NCI-H69 (cell line): ENCODE measurements at regions not wholly inside any gene's neighbourhood (a gene's known extent, or its start where the extent isn't known, plus 50 kb on each side); places are given as distances from the start of the nearest gene placed in this dataset.
A peak's percentile ranks its signal among the peaks of the same experiment; 100 is the strongest.
"Not testable (repeated sequence)": the region's sequence is repeated elsewhere in the genome, so short reads cannot be mapped to it uniquely, and the experiment has no call there.

ENCODE experiments used
- DNase-seq: peaks from one replicate; lab custom pipeline; 2025; lab: John Stamatoyannopoulos, UW

DNA sequence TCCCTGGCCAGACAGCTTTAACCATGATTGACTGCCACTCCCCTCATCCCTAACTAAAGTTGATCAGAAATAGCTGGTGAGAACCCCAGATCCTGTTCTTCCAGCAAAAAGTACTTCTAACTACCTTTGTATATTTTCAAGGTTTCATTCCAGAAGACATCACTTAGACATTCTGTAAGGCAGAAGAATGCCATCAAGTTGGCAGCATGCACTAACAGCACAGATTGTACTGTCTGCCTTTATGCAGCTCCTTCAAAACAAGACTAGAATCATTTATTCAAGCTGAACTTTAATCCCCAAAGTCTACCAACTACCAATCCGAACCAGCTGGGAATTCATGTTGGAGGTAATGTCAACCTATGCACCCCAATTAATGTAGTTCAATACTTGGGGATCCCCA, 167.6 kb upstream of the KLHL1 start:
- no peak for DNase-seq

DNA sequence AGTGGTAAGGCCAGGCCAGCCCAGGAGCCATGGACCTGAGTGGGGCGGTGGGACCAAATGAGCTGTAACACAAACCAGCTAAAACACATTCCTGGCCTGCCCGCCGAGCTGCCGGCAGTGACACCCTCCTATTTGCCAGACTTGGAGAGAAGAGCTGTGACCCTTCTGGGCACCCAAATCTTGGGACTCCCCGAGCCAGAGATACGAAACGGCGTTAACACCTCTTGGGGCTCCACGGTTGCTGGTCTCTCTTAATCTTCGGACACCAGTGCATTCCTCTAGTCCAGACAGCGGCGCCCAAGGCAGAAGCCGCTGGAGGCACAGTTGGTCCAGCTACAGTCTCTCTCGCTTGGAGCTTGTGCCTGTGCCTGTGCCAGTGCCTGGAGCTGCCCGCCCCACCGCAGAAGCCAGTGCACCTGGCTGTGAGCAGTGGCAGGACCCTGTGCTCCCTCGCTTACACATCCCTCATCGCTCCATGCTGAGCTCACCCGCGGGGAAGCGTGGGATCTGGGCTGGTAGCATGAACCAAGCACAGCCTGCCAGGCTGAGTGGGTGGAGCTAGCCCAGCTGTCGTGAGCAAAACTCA, 147.2 kb upstream of the KLHL1 start:
- DNase-seq: peak; percentile 65

DNA sequence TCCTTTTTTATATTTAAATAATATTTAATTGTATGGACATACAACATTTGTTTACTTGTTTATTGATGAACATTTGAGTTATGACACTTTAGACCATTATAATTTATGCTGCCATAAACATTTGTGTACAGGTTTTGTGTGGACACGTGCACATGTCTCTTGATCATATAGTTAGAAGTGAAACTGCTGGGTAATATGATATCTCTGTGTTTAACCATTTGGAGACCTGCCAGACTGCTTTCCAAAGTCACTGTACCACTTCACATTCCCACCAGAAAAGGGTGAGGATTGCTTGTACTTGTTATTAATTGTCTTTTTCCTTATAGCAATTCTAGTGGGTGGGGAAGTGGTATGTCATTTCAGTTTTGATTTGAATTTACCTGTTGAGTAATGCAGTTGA, 145.6 kb upstream of the KLHL1 start:
- DNase-seq: peak; percentile 87

DNA sequence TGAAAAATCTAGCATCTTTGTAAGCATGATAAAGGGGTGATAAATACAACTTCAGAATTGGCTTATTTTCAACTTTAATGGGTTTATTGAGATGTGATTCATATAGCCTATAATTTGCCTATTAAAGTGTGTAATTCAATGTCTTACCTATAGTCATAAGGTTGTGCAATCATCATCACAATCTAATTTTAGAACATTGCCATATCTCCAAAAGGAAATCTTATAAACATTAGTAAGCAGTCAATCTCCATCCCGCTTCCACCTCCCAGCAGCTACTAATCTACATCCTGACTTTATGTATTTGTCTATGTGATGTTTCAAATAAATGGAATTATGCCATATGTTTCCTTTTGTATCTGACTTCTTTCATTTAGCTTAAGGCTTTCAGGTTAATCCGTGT, 145.2 kb upstream of the KLHL1 start:
- peak; percentile 68 for DNase-seq

DNA sequence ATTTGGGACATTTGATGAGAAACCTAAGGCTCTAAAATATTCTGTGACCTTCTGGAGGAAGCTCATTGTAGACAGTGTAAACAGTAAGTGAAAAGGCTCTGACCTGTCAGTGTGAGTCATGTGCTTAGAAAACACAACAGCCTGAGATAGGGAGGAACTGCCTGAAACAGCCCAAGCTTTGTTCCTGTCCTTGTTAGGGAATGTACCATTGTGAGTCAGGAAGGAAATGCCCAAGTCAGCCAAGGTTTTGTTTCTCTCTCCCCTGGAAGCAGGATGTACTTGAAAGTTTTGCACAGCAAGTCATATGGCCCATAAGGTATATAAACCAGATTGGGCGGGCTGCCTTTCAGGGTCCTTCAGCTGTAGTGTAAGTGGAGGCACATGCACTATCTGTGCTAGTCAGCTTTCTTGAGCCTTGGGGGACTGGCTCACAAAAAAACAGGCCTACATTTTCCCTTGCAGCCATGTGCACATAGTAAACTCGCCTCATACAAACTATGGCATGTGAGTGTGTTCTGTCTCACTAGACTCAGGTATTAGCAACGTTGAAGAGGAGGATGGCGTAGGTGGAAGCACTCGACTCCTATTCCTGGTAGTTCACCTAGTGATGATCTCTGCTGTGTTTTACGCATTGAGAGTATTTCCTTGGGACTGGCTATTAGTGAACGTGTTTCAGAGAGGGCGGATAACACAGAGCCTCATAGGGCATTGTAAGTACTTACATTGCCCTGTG, 141.2 kb upstream of the KLHL1 start:
- peak; percentile 83 for DNase-seq

DNA sequence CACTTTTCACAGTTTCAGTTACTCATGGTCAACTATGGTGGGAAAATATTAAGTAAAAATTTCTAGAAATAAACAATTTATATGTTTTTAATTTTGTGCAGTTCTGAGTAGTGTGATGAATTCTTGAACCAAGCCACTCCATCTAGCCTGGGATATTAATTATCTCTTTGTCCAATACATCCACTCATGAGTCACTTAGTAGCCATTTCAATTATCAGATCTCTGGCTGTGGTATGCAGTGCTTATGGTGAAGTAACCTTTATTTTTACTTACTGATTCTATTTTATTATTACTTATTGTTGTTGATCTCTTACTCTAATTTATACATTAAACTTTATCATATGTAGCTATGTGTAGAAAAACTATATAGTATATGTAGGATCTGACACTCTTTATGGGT, 128.9 kb upstream of the KLHL1 start:
- no peak for DNase-seq

DNA sequence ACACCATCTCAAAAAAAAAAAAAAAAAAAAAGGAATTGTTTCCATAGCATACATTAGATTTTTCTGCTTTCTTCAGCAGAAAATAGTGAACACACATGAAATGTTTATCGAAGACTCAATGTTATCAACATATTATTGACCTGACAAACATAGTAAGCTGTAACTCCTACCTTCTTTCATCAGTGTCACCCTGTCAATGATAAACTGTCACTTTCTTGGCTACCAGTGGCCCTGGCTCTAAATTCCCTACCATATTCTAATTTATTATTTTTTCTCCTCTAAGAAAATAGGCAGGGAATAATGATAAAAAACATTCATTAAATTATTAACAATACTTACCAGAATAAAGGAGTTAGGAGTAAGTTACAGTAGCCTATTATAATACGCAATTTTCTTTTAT, 127.3 kb upstream of the KLHL1 start:
- no peak for DNase-seq

DNA sequence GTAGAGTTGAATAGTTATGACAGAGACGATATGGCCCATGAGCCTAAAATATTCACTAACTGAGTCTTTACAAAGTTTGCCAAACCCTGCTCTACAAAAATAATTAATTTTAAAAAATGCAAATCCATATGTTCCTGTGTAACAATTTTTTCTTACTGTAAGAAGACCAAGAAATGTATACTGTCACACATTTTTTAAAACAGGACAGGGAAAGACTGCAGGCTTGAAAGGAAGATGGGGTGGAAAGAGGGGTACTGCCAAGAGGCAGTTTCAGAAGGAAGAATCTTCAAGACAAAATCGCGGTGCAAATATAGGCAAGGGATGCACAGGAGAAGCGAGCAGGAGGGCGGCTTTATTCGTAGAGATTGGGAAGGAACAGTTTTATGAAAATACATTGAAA, 115.7 kb upstream of the KLHL1 start:
- no peak for DNase-seq

DNA sequence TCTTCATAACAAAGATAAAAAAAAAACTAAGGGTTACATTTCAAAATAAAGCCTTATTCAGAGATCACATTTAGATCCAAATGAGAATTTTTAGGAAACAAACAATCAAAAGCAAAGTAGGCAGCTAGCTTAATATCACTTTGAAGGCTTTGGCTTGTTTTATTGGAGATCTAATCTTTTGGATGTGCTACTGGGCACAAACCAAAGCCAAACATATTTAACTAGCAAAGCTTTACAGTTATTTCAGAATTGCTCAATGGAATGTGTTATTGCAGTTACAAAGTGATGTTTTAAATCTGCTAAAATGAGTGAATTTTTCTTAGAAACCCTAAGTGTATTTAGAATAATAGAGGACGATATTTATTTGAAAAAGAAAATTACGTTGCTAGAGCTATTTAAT, 114.7 kb upstream of the KLHL1 start:
- no peak for DNase-seq

DNA sequence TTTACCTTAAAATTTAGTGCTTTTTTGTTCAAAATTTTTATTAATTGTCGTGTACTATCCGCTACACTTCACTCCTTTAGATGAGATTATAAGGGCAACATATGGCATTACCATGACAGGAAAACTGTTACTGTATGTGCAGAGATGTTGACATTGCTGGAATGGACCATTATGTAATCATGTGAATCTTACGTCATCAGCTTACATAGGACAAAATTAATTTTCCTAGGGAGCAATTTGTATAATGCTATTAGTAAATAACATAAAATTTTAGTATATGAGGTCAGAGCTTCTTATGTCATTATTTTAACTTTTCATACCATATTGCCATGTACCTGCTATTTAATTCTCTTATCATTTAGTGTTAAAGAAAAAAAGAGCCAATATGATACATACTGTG, 110.4 kb upstream of the KLHL1 start:
- peak; percentile 24 for DNase-seq

DNA sequence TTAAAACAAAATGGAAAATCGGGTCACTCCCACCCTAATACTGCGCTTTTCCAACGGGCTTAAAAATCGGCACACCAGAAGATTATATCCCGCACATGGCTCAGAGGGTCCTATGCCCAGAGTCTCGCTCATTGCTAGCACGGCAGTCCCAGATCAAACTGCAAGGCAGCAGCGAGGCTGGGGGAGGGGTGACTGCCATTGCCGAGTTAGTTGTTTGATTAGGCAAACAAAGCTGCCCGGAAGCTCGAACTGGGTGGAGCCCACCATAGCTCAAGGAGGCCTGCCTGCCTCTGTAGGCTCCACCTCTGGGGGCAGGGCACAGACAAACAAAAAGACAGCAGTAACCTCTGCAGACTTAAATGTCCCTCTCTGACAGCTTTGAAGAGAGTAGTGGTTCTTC, 100.7 kb upstream of the KLHL1 start:
- DNase-seq: not testable (repeated sequence)

DNA sequence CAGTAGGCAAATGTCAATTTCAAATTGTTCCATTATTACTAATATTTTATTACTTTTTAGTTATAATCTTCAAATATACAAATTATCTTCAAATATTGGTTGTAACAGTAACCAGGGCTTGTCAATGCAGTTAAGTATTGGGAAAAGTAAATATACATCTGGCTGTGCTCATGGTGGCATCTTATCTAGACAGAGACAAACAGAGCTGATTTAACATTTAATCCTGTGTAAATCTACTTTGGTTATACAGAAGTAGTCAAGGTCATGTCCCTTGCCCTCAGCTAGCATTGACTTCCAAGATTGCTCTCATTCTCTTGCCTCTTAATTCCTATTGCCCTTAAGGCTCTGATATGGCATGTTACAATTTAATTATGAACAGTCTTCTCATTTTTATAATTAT, 98.4 kb upstream of the KLHL1 start:
- DNase-seq: no peak

DNA sequence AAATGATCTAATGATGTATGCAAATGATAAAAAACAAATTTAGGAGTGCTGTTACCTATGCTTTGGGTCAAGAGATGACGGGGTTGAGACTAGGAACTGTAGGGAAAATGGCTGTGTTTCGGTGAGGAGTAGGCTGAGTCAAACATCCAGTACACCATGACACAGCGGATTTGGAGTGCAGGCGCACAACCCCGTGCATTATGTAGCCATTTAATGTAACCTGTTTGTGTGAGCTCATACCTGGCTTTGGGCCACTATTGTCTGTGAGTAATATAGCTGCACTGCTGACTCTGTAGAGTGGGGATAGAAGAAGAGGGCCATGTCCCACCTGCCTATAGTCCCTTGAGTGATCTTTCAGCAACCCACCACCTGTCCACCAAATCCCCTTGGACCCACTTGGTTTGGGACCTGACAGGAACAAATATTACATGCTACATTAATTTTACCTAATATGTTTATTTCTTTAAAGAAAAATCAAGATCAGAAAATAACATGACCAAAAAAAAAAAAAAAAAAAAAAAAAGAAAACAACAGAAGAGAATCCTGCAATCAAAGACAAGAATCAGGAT, 95.5 kb upstream of the KLHL1 start:
- peak; percentile 28 for DNase-seq

DNA sequence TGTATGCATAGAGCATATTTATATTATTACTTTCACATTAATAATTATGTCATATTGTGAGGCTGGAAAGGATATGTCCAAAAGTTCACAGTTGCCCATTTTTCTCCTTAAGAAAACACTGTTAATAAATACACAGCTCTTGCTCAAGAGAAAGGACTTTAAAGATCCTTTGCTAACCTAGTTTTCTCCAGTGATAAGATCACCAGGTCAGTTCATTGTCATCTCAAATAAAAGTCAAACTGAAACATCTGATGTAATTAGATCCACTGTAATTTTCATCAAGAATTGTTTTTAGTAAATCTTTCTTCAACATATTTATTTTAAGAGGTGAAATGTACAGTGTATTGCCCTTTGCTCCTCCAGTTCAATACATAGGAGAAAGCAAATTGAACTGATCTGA, 82.8 kb upstream of the KLHL1 start:
- DNase-seq: peak; percentile 32

DNA sequence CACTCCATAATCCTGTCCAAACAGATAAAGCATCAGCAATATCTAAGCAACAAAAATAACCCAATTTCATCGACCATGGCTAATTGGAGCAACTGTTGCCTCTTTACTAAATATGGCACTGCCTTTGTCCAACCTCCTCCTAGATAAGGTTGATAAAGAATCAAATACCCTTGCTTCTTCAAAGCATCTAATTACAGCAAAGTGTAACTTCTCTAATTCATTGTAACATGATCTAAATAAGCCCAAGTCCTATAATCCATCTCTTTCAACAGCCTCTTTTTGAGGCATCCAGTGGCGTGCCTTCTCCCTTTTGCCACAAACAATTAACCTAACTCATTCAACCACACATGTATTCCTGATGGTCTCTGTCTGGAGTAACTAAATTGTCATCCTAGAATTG, 81.7 kb upstream of the KLHL1 start:
- peak; percentile 82 for DNase-seq

DNA sequence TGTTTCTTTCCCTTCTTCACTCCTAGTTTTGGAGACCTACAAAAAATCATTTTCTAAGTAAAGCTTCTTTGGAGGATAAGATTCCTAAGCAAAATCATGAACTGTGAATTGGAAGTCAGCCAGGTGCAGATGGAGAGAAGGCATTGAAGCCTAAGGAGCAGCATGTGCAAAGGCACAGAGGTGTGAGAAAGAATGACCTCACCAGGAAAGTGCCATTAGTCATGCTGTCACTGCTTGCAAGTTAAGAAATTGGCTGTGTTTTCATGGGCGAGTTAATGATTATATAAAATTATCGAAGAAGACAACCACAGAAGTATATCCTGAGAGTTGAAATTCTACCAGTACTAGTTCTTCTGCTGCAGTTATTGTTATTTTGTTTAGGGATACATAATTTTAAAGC, 80.3 kb upstream of the KLHL1 start:
- DNase-seq: peak; percentile 49

DNA sequence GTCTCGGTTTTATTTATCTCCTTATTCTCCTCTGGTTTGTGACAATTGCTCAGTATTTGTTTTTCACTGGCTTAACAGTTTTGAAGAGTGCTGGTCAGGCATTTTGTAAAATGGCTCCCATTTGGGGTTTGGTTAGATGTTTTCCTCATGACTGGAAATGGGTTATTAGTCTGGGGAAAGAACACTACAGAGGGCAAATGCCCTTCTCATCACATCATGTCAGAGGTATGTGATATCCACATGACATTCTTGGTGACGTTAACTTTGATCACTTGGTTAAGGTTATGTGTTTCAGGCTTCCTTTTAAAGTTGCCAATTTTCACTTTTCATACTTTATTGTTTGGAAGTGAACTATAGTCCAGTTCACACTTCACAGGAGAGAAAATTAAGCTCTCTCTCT, 74.8 kb upstream of the KLHL1 start:
- DNase-seq: no peak
